ENCODE measurements at regions not wholly inside any gene's neighbourhood (a gene's known extent, or its start where the extent isn't known, plus 50 kb on each side); places are given as distances from the start of the nearest gene placed in this dataset.

- 88 to 89% methylated on average over 1 to 4 of the region's 4 CpGs for WGBS, 2 donors (ENCODE audit: low coverage in 1 of 2)
- ATAC-seq = no peak
Observed at GRCh38 chr2:111711270-111711669, 172.7 kb downstream of the ANAPC1 start.

GRCh38 chr2:111712361-111712760, 171.6 kb downstream of the ANAPC1 start:
- ATAC-seq = no peak
- Histone ChIP-seq H3K4me1 (peaks cover 0 to 38% (median 5%) of the 10 kb centered on the region in 3 donors), H3K9me3 (no peaks in the 10 kb centered on the region), H3K27ac (no peak overlapping the region), H3K27me3 (no peaks in the 10 kb centered on the region), H3K4me3 (no peak overlapping the region), H3K36me3 (no peaks in the 10 kb centered on the region)
- 91 to 96% methylated on average over 7 of the region's 7 CpGs for WGBS, 2 donors (ENCODE audit: low coverage in 1 of 2)
- TF ChIP-seq EP300 (IDR thresholded peaks at IDR 0.05) (no peak), POLR2AphosphoS5 (IDR thresholded peaks at IDR 0.05) (no peak), CTCF (IDR thresholded peaks at IDR 0.05) (no peak), POLR2A (IDR thresholded peaks at IDR 0.05) (no peak)

More at GRCh38 chr2:111711270-111711669, 172.7 kb downstream of the ANAPC1 start:
- H3K4me3 ChIP-seq = no peak overlapping the region
- no peaks in the 10 kb centered on the region for H3K27me3 ChIP-seq
- H3K4me1 ChIP-seq = peaks cover 0 to 39% (median 5%) of the 10 kb centered on the region in 3 donors
- no peak overlapping the region for H3K27ac ChIP-seq
- TF ChIP-seq EP300 (IDR thresholded peaks at IDR 0.05) (no peak), CTCF (IDR thresholded peaks at IDR 0.05) (no peak), POLR2A (IDR thresholded peaks at IDR 0.05) (no peak), POLR2AphosphoS5 (IDR thresholded peaks at IDR 0.05) (no peak)
- H3K9me3 ChIP-seq = no peaks in the 10 kb centered on the region
- no peaks in the 10 kb centered on the region for H3K36me3 ChIP-seq

- H3K9me3 ChIP-seq = no peaks in the 10 kb centered on the region
- WGBS, 2 donors (ENCODE audit: low coverage in 1 of 2) = 94 to 100% methylated on average over 2 of the region's 5 CpGs
- H3K27ac ChIP-seq = no peak overlapping the region
- H3K4me3 ChIP-seq = no peak overlapping the region
- ATAC-seq = no peak
- TF ChIP-seq CTCF (IDR thresholded peaks at IDR 0.05) (no peak), POLR2A (IDR thresholded peaks at IDR 0.05) (no peak), EP300 (IDR thresholded peaks at IDR 0.05) (no peak), POLR2AphosphoS5 (IDR thresholded peaks at IDR 0.05) (no peak)
- no peaks in the 10 kb centered on the region for H3K36me3 ChIP-seq
- peaks cover 0 to 36% (median 5%) of the 10 kb centered on the region in 3 donors for H3K4me1 ChIP-seq
- H3K27me3 ChIP-seq = no peaks in the 10 kb centered on the region
Observed at GRCh38 chr2:111712940-111713515, 171.0 kb downstream of the ANAPC1 start.

DNA sequence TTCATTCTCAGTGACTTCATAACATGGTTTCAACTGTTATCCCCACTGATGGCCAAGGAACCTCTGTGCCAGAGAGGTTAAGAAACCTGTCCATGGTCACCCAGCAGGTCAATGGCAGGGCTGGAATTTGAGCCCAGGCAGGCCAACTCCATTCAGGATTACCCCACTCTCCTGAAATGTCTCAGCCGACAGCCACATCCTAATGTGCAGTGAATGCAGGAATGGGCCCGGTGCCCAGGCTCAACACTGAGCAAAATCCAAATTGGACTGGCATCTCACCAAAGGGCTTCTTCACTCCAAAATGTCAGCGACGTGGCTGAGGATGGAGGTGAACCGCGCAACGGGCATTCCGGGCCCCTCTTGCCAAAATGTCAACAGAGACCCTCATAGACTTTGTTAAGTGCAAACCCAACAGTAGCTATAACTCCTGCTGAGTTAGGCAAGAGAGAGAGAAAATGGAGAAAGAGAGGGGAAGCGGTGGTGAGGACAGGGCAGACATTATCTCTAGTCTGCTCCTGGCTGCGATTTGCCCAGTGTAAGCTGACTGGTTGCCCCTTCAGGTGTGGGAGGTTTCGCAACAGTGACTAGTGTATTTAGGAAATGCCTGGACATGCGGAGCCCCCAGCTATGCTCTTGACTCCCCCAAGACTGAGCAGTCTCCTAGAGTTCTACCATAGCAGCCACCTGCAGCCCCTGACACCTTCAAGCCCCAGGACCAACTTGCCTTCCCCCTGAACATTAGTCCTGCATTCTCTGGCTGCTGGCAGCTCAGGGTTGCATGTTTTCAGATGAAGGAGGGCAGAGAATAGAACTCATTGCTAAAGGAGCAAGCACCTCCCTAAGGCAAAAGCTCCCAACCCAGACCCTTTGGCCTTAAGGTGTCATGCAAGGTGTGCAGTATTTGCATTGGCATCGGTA, 167.7 kb downstream of the ANAPC1 start:
- no peak for ATAC-seq
- peaks cover 0 to 9% (median 0%) of the 10 kb centered on the region in 3 donors for H3K4me1 ChIP-seq

More for the DNA sequence above, 167.7 kb downstream of the ANAPC1 start:
- no peaks in the 10 kb centered on the region for H3K36me3 ChIP-seq
- H3K9me3 ChIP-seq = no peaks in the 10 kb centered on the region
- TF ChIP-seq POLR2A (IDR thresholded peaks at IDR 0.05) = no peak
- TF ChIP-seq POLR2AphosphoS5 (IDR thresholded peaks at IDR 0.05) = no peak
- TF ChIP-seq CTCF (IDR thresholded peaks at IDR 0.05) = no peak
- no peak for TF ChIP-seq EP300 (IDR thresholded peaks at IDR 0.05)
- H3K27me3 ChIP-seq = no peaks in the 10 kb centered on the region
- H3K4me3 ChIP-seq = no peak overlapping the region
- 82% methylated on average over 4 of the region's 13 CpGs; no CpG with 5 or more reads in 1 of the 2 donors for WGBS, 2 donors (ENCODE audit: low coverage in 1 of 2)
- no peak overlapping the region for H3K27ac ChIP-seq

Data from gastroesophageal sphincter (tissue), 4 donors.